K562 (cell line): ENCODE measurements at regions not wholly inside any gene's neighbourhood (a gene's known extent, or its start where the extent isn't known, plus 50 kb on each side); places are given as distances from the start of the nearest gene placed in this dataset.

Source experiments
- CBX1 ChIP-seq: sonication (generic); IDR thresholded peaks from 2 replicates; pipeline ENCODE4 v1.6.1; 2016; ENCODE audit warnings: antibody characterized with exemption, low read depth, mild to moderate bottlenecking
- NEUROD1 ChIP-seq: fragments of 150-350 bp; IDR thresholded peaks from 2 replicates; pipeline ENCODE4 v1.6.1; 2014; ENCODE audit warnings: borderline replicate concordance, low read length, low read depth; ENCODE audit not compliant: partially characterized antibody
- SUPT5H ChIP-seq: fragments of 450-650 bp; IDR thresholded peaks from 2 replicates; pipeline ENCODE4 v1.6.1; 2016
- TF ChIP-seq, protein P1 (sequence below), 2 experiments: IDR thresholded peaks; 2 replicates each; pipeline ENCODE4 v1.6.1; 2012; ENCODE audit warnings: improper control_type of control experiment in 2 of 2, low read depth in 2 of 2, low read length in 2 of 2, borderline replicate concordance in 1 of 2
- TF ChIP-seq, protein P2 (sequence below), 2 experiments: IDR thresholded peaks in 1 of 2; conservative IDR thresholded peaks in 1 of 2; 2 replicates each; pipeline ENCODE4 v1.6.1; 2016; ENCODE audit warnings: low read depth in 2 of 2, mild to moderate bottlenecking in 1 of 2, missing compliant biosample characterization in 1 of 2, missing genetic modification characterization in 1 of 2, moderate library complexity in 1 of 2

DNA sequence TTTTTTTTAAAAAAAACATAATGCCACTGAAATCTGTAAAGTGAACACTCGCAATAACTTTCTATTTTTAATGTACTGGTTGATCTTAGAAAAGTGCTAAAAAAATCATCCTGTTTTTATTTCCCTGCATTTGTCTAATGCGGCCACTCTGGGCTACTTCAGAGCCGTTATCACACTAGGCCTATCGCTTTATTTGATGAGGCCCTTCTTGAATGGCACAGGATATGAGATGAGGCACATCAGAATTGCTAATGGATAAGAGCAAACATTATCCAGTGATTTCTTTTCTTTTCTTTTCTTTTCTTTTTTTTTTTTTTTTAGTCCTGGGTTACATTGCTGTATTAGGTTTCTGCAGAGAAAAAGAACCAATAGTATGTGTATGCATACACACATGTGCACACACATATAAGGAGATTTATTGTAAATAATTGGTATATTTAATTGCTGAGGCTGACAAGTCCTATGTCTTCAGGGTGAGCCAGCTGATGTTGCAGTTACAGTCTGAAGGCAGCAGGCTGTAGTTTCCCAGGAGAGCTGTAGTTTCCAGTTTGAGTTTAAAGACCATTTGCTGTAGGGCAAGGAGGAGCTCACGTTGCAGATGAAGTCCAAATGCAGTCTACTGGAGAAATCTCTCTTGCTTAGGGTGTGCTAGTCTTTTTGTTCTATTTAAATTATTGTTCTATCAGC, 391.7 kb downstream of the MED10 start (continued):
- TF ChIP-seq, protein P1, sequence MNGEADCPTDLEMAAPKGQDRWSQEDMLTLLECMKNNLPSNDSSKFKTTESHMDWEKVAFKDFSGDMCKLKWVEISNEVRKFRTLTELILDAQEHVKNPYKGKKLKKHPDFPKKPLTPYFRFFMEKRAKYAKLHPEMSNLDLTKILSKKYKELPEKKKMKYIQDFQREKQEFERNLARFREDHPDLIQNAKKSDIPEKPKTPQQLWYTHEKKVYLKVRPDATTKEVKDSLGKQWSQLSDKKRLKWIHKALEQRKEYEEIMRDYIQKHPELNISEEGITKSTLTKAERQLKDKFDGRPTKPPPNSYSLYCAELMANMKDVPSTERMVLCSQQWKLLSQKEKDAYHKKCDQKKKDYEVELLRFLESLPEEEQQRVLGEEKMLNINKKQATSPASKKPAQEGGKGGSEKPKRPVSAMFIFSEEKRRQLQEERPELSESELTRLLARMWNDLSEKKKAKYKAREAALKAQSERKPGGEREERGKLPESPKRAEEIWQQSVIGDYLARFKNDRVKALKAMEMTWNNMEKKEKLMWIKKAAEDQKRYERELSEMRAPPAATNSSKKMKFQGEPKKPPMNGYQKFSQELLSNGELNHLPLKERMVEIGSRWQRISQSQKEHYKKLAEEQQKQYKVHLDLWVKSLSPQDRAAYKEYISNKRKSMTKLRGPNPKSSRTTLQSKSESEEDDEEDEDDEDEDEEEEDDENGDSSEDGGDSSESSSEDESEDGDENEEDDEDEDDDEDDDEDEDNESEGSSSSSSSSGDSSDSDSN (IDR thresholded peaks at IDR 0.05; ENCODE audit: borderline replicate concordance in 1 of 2, low read depth in 2 of 2, low read length in 2 of 2) = no peak
- TF ChIP-seq SUPT5H (no peak), CBX1 (no peak), NEUROD1 (no peak)
- TF ChIP-seq, protein P2, sequence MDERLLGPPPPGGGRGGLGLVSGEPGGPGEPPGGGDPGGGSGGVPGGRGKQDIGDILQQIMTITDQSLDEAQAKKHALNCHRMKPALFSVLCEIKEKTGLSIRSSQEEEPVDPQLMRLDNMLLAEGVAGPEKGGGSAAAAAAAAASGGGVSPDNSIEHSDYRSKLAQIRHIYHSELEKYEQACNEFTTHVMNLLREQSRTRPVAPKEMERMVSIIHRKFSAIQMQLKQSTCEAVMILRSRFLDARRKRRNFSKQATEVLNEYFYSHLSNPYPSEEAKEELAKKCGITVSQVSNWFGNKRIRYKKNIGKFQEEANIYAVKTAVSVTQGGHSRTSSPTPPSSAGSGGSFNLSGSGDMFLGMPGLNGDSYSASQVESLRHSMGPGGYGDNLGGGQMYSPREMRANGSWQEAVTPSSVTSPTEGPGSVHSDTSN (CRISPR knock-in tag; IDR thresholded peaks at IDR 0.05; ENCODE audit: low read depth) = no peak
- TF ChIP-seq, protein P2 (tag; conservative IDR thresholded peaks at IDR 0.05; ENCODE audit: low read depth) = no peak
